Stimulated activated CD4-positive, alpha-beta T cell treated with anti-CD3 and anti-CD28 coated beads, Interleukin-12 subunit alpha, Interleukin-12 subunit beta, amount 100 ng/mL, for 48 hours (primary cell): ENCODE measurements at regions not wholly inside any gene's neighbourhood (a gene's known extent, or its start where the extent isn't known, plus 50 kb on each side); places are given as distances from the start of the nearest gene placed in this dataset.
"Not testable (repeated sequence)": the region's sequence is repeated elsewhere in the genome, so short reads cannot be mapped to it uniquely, and the experiment has no call there.

ENCODE experiments used
- DNase-seq, 3 donors: peaks; one replicate each; pipeline ENCODE4 v3.0.0-alpha.2; 2020; ENCODE audit warnings: low read depth in 2 of 3, low spot score in 1 of 3

GRCh38 chr11:92465410-92465809 is 240.8 kb downstream of the FAT3 start:
- DNase-seq, result not testable (repeated sequence)

- DNase-seq, result no peak
These were observed 249.1 kb downstream of the FAT3 start for GRCh38 chr11:92473736-92474135.

- DNase-seq, result no peak
These were observed 250.7 kb downstream of the FAT3 start for GRCh38 chr11:92475316-92475715.

GRCh38 chr11:92475819-92476218 is 251.2 kb downstream of the FAT3 start:
- no peak for DNase-seq

GRCh38 chr11:92477686-92478085 is 253.1 kb downstream of the FAT3 start:
- no peak for DNase-seq

GRCh38 chr11:92480499-92480898 is 255.9 kb downstream of the FAT3 start:
- no peak for DNase-seq

GRCh38 chr11:92482492-92483060 is 258.0 kb downstream of the FAT3 start:
- DNase-seq, result no peak

GRCh38 chr11:92484570-92484969 is 260.0 kb downstream of the FAT3 start:
- DNase-seq, result no peak

- no peak for DNase-seq
These were observed 265.3 kb downstream of the FAT3 start for GRCh38 chr11:92489826-92490399.

- no peak for DNase-seq
These were observed 267.8 kb downstream of the FAT3 start for GRCh38 chr11:92492372-92492771.

GRCh38 chr11:92495107-92495793 is 270.6 kb downstream of the FAT3 start:
- DNase-seq, result no peak

- no peak for DNase-seq
These were observed 275.8 kb downstream of the FAT3 start for GRCh38 chr11:92500453-92500852.

GRCh38 chr11:92501066-92501739 is 276.6 kb downstream of the FAT3 start:
- DNase-seq, result no peak

GRCh38 chr11:92504004-92504403 is 279.4 kb downstream of the FAT3 start:
- DNase-seq, result no peak

- no peak for DNase-seq
These were observed 279.9 kb downstream of the FAT3 start for GRCh38 chr11:92504534-92504933.

- DNase-seq, result no peak
These were observed 281.1 kb downstream of the FAT3 start for GRCh38 chr11:92505689-92506088.

GRCh38 chr11:92506809-92507336 is 282.3 kb downstream of the FAT3 start:
- no peak for DNase-seq

GRCh38 chr11:92510591-92510990 is 286.0 kb downstream of the FAT3 start:
- DNase-seq, result no peak

- DNase-seq, result no peak
These were observed 287.0 kb downstream of the FAT3 start for GRCh38 chr11:92511522-92512203.

GRCh38 chr11:92512204-92512569 is 287.6 kb downstream of the FAT3 start:
- no peak for DNase-seq

GRCh38 chr11:92523611-92524010 is 299.0 kb downstream of the FAT3 start:
- DNase-seq, result no peak
